Lower lobe of right lung (tissue), 2 donors: ENCODE measurements at regions not wholly inside any gene's neighbourhood (a gene's known extent, or its start where the extent isn't known, plus 50 kb on each side); places are given as distances from the start of the nearest gene placed in this dataset.

Experiments
- ATAC-seq, 2 donors: fragments of 200-7000 bp; cut with Tn5 transposase; one replicate each; pipeline ENCODE4 v1.9.1; 2020 to 2022; ENCODE audit warnings: mild to moderate bottlenecking in 2 of 2, moderate library complexity in 2 of 2
- DNase-seq: peaks from one replicate; pipeline ENCODE4 v3.0.0-alpha.2; 2020
- H3K27ac ChIP-seq: fragments of 200-600 bp; one replicate; pipeline ENCODE4 v1.8.0; 2022
- H3K27me3 ChIP-seq: fragments of 200-600 bp; one replicate; pipeline ENCODE4 v1.8.0; 2022; ENCODE audit warnings: low read depth
- H3K36me3 ChIP-seq: fragments of 200-600 bp; one replicate; pipeline ENCODE4 v1.8.0; 2022; ENCODE audit warnings: mild to moderate bottlenecking
- H3K4me1 ChIP-seq: fragments of 200-600 bp; one replicate; pipeline ENCODE4 v1.8.0; 2022
- H3K4me3 ChIP-seq: fragments of 200-600 bp; one replicate; pipeline ENCODE4 v1.8.0; 2022; ENCODE audit warnings: mild to moderate bottlenecking
- H3K9me3 ChIP-seq: fragments of 200-600 bp; one replicate; pipeline ENCODE4 v1.8.0; 2022
- intact Hi-C: fragments of 100-400 bp; cut with DNase I; formaldehyde crosslinking; loops from one replicate; pipeline ENCODE4 v1.11.0; 2022
- TF ChIP-seq, protein P1 (sequence below): fragments of 200-600 bp; IDR thresholded peaks from one replicate; pipeline ENCODE4 v1.8.0; 2022; ENCODE audit warnings: antibody characterized with exemption, mild to moderate bottlenecking
- donor health status: DM: no; HTN: yes; CAD: no; lungs with severe emphysema.

DNA sequence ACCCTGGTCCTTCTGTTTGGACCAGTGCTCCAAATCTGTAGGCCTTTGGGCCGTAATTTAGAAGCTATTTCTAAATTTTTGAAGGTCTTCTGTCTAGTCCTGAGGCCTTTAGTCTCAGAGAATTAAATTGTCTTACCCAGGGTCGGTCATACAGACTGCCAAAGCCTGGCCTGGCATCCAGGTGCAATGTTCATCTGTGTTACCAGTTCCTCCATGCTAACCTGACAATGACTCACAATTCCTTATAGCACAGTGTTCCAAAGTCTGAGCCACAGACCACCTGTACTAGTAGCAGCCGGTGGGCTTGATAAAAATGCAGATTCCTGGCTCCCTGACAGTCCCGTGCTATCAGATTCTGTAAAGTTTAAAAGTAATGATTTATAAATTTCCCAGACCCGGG is 77.7 kb upstream of the MAP4K3 start:
- H3K4me3 ChIP-seq, result no peak overlapping the region
- H3K9me3 ChIP-seq, result no peaks in the 10 kb centered on the region
- H3K36me3 ChIP-seq, result no peaks in the 10 kb centered on the region
- no peaks in the 10 kb centered on the region for H3K27me3 ChIP-seq
- no peak for ATAC-seq
- peak overlapping the region; percentile 31 for H3K27ac ChIP-seq
- TF ChIP-seq, protein P1, sequence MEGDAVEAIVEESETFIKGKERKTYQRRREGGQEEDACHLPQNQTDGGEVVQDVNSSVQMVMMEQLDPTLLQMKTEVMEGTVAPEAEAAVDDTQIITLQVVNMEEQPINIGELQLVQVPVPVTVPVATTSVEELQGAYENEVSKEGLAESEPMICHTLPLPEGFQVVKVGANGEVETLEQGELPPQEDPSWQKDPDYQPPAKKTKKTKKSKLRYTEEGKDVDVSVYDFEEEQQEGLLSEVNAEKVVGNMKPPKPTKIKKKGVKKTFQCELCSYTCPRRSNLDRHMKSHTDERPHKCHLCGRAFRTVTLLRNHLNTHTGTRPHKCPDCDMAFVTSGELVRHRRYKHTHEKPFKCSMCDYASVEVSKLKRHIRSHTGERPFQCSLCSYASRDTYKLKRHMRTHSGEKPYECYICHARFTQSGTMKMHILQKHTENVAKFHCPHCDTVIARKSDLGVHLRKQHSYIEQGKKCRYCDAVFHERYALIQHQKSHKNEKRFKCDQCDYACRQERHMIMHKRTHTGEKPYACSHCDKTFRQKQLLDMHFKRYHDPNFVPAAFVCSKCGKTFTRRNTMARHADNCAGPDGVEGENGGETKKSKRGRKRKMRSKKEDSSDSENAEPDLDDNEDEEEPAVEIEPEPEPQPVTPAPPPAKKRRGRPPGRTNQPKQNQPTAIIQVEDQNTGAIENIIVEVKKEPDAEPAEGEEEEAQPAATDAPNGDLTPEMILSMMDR, result no peak
- no peak for DNase-seq
- intact Hi-C loops, result no loop called here
- H3K4me1 ChIP-seq, result peaks cover 66% of the 10 kb centered on the region

DNA sequence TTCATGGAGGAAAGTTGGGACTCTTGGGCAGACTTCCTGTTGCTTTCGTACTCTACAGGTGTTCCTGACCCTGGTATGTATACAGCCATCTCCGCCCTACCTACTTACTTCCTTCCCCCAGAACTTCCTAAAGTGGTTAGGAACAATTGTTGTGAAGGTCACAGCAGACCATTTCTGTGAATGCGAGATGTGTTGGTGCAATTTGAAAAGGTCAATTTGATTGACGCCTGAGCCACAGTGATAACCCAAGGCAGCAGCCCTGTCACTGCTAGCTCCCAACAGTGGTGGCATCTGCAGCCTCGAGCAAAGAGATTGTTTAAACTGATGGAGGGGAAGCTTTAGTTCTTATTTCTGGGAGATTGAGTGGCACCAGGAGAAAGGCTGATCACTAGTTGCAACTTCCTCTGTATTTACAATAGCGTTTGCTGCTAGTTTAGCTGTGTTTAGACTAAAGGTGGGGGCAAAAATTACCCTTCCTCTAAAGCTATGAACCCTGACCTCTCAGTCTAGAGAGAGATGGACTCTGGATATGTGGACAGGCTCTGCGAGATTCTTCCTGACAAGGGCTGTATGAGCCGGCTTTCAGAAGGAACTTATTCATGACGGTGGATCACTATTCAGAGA is 78.3 kb upstream of the MAP4K3 start:
- Histone ChIP-seq H3K9me3 (no peaks in the 10 kb centered on the region), H3K4me1 (peaks cover 66% of the 10 kb centered on the region), H3K4me3 (no peak overlapping the region), H3K36me3 (no peaks in the 10 kb centered on the region), H3K27ac (peak overlapping the region; percentile 31), H3K27me3 (no peaks in the 10 kb centered on the region)
- no peak for ATAC-seq
- TF ChIP-seq, protein P1, result no peak
- intact Hi-C loops, result no loop called here
- DNase-seq, result no peak

DNA sequence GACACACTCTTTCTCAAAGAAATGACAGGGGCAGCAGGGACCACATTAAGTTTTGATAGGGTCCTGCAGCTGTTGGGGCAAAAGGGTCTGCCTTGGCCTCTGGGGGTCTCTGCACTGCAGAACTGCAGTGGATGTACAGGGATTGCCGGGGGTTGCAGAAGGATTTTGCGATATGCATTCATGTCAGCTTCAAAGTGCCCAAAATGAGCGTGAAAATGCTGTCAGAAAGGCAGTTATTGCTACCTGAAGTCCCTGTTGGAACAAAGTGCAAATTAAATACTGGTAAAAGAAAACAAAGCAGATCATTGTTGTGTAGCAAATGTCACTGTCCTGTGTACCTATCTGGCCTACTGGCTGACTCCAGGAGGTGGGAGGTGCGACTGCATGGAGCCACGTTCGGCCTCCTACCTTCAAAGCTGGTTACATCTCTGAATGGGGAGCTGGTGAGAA is 78.8 kb upstream of the MAP4K3 start:
- no peak for ATAC-seq
- TF ChIP-seq, protein P1, result no peak
- no peaks in the 10 kb centered on the region for H3K36me3 ChIP-seq
- H3K4me3 ChIP-seq, result no peak overlapping the region
- H3K27me3 ChIP-seq, result no peaks in the 10 kb centered on the region
- no peak overlapping the region for H3K27ac ChIP-seq
- no peak for DNase-seq
- peaks cover 66% of the 10 kb centered on the region for H3K4me1 ChIP-seq
- no peaks in the 10 kb centered on the region for H3K9me3 ChIP-seq
- intact Hi-C loops, result no loop called here

DNA sequence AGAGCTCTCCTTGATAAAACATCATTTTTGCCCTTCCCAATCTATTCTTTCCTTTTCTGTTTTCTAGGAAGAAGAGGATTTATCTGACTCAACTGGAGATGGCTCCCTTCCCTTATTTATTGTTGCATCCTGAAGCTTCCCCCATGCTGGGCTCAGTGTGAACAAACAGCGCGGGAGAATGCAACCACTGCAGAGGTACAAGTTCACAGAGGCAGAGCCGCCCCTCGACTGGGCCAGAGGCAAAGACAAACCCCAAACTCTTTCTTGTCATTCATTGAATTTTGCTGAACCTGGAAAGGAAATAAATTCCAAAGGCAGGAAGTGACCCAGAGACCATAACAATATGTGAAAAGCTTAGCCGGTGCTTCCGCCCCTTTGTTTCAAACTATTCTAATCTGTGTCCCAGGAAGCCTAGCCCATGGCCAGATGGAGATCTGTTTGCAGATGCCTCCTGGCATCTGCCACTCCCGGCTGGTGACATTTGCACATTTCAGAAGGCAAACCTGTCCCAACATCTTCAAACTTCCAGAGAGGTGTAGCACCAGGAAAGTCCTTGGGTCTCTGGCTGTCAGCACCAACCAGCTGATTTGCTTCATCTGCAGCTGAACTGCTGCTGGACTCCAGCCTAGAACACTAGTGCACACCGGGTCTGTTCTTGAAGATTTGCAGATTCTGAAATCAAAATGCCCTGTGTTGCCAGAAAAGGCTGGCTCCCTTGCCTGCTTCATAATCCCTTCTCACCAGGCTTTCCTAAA is 79.4 kb upstream of the MAP4K3 start:
- Histone ChIP-seq H3K4me3 (no peak overlapping the region), H3K27me3 (no peaks in the 10 kb centered on the region), H3K27ac (peak overlapping the region; percentile 15), H3K4me1 (peaks cover 61% of the 10 kb centered on the region), H3K9me3 (peaks cover under 1% of the 10 kb centered on the region), H3K36me3 (no peaks in the 10 kb centered on the region)
- DNase-seq (no peak), ATAC-seq (peak; percentile 21 to 26)
- TF ChIP-seq, protein P1, result no peak
- intact Hi-C loops, result no loop called here

DNA sequence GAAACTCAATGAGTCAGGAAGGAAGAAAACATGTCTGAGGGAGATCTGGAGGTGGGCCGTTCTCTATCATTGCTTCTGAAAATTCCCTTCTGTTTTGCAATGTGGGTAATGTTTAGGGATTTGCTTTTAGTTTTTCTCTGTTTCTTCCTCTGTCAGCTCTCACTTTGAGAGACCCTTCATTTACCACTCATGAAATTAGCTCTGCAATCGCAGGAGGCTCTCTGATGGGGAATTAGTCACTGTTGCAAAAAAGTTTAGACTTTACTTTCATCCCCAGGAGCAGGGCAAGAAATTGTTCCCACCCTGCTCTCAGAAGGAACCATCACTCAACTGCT is 80.0 kb upstream of the MAP4K3 start:
- DNase-seq (no peak), ATAC-seq (no peak)
- Histone ChIP-seq H3K4me1 (peaks cover 56% of the 10 kb centered on the region), H3K36me3 (no peaks in the 10 kb centered on the region), H3K27me3 (no peaks in the 10 kb centered on the region), H3K27ac (peak overlapping the region; percentile 15), H3K4me3 (no peak overlapping the region), H3K9me3 (peaks cover 5% of the 10 kb centered on the region)
- TF ChIP-seq, protein P1, result no peak
- intact Hi-C loops, result no loop called here
